GM12874 (cell line): ENCODE measurements at regions not wholly inside any gene's neighbourhood (a gene's known extent, or its start where the extent isn't known, plus 50 kb on each side); places are given as distances from the start of the nearest gene placed in this dataset.

Experiments used
- CTCF ChIP-seq: IDR thresholded peaks from 2 replicates; pipeline ENCODE4 v1.5.1; 2011; ENCODE audit warnings: low read depth, mild to moderate bottlenecking, control low read depth, low read length, moderate library complexity; ENCODE audit not compliant: insufficient read depth

GRCh38 chr2:196389670-196390069, 218.3 kb upstream of the STK17B start:
- no peak for TF ChIP-seq CTCF

DNA sequence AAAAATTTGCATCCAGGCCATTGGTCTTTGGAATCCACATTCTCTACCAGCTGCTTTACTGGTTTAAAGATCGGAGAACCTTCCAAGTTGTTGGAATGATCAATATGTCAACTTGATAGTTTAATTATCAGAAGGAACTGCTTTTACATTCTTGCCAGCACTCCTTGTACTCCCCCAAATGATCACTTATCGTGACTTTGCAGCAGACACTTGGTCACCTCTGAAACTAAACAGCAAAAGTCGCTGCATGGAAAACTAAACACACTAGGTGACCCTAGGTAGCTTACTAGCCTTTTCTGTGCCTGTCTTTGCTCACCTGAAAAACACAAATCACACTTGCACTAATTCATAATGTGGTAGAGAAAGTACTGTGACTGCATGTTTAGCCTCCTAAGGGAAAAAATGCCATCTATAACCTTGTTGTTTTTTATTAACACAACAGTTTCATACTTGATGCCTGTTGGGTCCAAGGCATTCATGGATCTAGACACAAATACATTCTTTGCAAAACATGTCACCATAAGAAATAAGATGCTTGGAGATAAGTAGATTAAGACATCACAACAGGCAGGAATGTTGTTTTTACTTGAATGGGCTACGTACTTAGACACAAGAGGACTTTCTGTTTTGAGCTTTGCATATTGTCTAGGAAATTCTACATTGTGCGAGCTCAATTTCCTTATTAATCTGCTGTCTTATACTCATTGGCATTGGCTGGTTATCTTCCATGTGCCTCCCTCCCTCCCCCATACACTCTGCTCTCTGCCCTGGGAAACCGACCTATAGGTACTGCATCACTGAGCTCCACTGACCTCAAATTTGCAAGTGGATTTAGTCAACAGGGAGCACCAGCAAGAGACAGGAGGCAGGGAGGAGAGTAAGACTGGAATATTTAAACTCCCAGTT, 219.1 kb upstream of the STK17B start:
- TF ChIP-seq CTCF = no peak

GRCh38 chr2:196391149-196391479, 219.7 kb upstream of the STK17B start:
- TF ChIP-seq CTCF = no peak

DNA sequence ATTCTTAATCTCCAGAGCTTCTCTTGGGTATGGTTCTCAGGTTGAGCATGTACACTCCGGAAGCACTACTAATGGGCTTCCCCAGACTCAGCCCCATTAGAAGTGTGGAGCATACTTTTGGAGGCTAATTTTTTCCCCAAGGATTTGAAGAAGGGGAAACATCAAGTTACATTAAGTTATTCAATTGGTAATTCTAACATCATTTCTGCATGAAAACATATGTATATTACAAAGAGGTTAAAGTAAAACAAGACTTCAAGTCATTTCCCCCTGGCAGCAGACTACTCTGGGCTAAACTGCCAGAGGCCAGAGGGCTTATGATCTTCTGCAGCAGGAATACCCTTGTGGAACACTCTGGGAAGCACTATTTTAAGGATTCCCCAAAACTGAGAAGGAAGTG, 227.7 kb upstream of the STK17B start:
- no peak for TF ChIP-seq CTCF

DNA sequence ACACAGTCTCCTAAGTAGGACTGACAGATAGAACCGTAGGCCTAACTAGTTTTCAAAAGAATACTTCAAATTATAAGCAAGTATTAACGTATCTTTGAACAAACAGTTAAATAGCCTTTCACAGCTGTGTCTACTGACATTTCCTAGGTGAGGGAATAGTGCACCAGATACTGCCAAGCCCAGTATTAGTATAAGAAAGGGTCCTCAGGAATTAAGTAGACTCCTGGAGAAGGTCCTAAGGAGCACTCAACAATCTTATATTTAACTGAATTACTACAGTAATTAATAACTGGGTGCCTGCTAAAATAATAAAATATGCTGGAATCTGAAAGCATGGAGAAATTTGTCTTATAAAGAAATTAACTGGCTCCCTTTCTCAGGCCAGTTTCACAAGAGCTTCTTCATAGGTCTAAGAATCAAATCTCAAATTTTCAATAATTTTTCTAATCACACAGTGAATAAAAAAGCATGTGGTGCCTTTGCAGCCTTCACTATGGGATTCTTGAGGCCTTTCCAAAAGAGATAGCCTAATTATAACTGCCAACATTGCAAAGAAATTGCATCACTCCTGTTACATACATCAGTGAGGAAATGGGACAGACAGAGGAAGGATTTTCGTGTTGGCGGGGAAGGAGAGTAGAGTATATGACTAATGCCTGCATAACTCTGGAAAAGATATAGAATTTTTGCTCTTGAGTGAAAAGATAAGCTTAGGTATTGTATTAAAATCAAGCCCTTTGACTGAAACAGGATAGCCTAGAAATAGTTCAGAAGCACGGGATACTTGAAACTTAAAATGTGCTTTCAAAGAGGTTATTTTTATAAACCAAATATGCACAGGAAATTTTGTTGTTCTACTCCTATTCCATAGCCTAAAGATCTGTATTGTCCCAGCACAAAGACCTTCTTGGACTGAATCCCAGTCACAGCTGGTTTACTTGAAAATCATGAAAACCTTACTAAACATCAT, 228.6 kb upstream of the STK17B start:
- TF ChIP-seq CTCF = no peak

GRCh38 chr2:196403471-196403870, 232.1 kb upstream of the STK17B start:
- no peak for TF ChIP-seq CTCF

- no peak for TF ChIP-seq CTCF
Measured at GRCh38 chr2:196404276-196404675, 232.9 kb upstream of the STK17B start.
